HCT116 (cell line): ENCODE measurements at regions not wholly inside any gene's neighbourhood (a gene's known extent, or its start where the extent isn't known, plus 50 kb on each side); places are given as distances from the start of the nearest gene placed in this dataset.

Source experiments
- ATAC-seq: fragments of 200-7000 bp; cut with Tn5 transposase; 2 replicates; pipeline ENCODE4 v1.9.1; 2020; ENCODE audit warnings: mild to moderate bottlenecking, moderate library complexity
- BruUV-seq: library from RNA; stranded (reverse); fragments of 400-500 nt; replicated peaks from 2 replicates; lab custom pipeline; 2021; lab: Mats Ljungman, UMichigan
- CTCF ChIA-PET: fragments of 300-600 bp; sonication (Branson Sonifier 250); formaldehyde crosslinking; loops from one replicate; lab custom pipeline; 2021; ENCODE audit warnings: antibody characterized with exemption; lab: Charles Lee
- POLR2A ChIA-PET: fragments of 300-600, 350-600 bp; sonication (Branson Sonifier 250); formaldehyde crosslinking; loops from one replicate; lab custom pipeline; 2021; ENCODE audit warnings: antibody characterized with exemption; lab: Charles Lee
- RAD21 ChIA-PET, 2 experiments: fragments of 300-600 bp; sonication (Branson Sonifier 250); formaldehyde crosslinking; loops; one replicate each; lab custom pipeline; 2023; ENCODE audit warnings: low total read pairs in 2 of 2; ENCODE audit not compliant: uncharacterized antibody in 2 of 2, unreplicated experiment in 2 of 2, low non-redundant PET in 1 of 2; lab: Charles Lee
- DNase-seq: peaks from one replicate; pipeline ENCODE4 v3.0.0-alpha.2; 2010; ENCODE audit warnings: low read depth, low spot score
- H2AFZ ChIP-seq: fragments of 200-600 bp; shearing (Covaris generic), sonication (generic); 2 replicates; pipeline ENCODE4 v1.6.1; 2017; ENCODE audit warnings: low read depth, mixed run types, mixed read lengths, antibody characterized with exemption, low read length; ENCODE audit not compliant: poor library complexity, severe bottlenecking
- H3K27ac ChIP-seq: 2 replicates; pipeline ENCODE4 v1.5.1; 2012; ENCODE audit warnings: low read depth, low read length
- H3K27me3 ChIP-seq: fragments of 200-600 bp; sonication (generic); 2 replicates; pipeline ENCODE4 v1.6.1; 2016; ENCODE audit warnings: mixed run types, low read length, mixed read lengths; ENCODE audit not compliant: insufficient read depth
- H3K36me3 ChIP-seq, 2 experiments: fragments of 200-500 bp in 1 of 2; fragments of 200-600 bp in 1 of 2; sonication (Bioruptor generic) in 1 of 2; sonication (generic) in 1 of 2; 2 replicates each; pipeline versions ENCODE4 v1.5.1 to v1.6.1; 2014 to 2016; ENCODE audit warnings: low read length in 2 of 2, inconsistent platforms in 1 of 2, mixed read lengths in 1 of 2, mixed run types in 1 of 2; ENCODE audit not compliant: insufficient read depth in 2 of 2, control insufficient read depth in 1 of 2
- H3K4me1 ChIP-seq, 2 experiments: fragments of 200-600 bp in 1 of 2; sonication (generic) in 1 of 2; 2 replicates each; pipeline versions ENCODE4 v1.5.1 to v1.6.1; 2012 to 2017; ENCODE audit warnings: low read length in 2 of 2, inconsistent platforms in 1 of 2, mild to moderate bottlenecking in 1 of 2, mixed read lengths in 1 of 2, mixed run types in 1 of 2, moderate library complexity in 1 of 2; ENCODE audit not compliant: insufficient read depth in 2 of 2, control insufficient read depth in 1 of 2
- H3K4me2 ChIP-seq: fragments of 200-600 bp; sonication (generic); 2 replicates; pipeline ENCODE4 v1.6.1; 2017; ENCODE audit warnings: mixed run types, low read length, mixed read lengths
- H3K4me3 ChIP-seq, 2 experiments: fragments of 200-600 bp in 1 of 2; sonication (generic) in 1 of 2; replicated peaks in 1 of 2; 2 replicates each; pipeline ENCODE4 v1.5.1; 2011 to 2016; ENCODE audit warnings: low read length in 2 of 2, control low read depth in 1 of 2, low read depth in 1 of 2, mild to moderate bottlenecking in 1 of 2, mixed read lengths in 1 of 2, mixed run types in 1 of 2
- H3K79me2 ChIP-seq: fragments of 200-600 bp; sonication (generic); 2 replicates; pipeline ENCODE4 v1.6.1; 2017; ENCODE audit warnings: mild to moderate bottlenecking, mixed run types, low read length, moderate library complexity, mixed read lengths; ENCODE audit not compliant: insufficient read depth
- H3K9ac ChIP-seq: fragments of 200-600 bp; sonication (generic); 2 replicates; pipeline ENCODE4 v1.6.1; 2016; ENCODE audit warnings: low read length, mixed read lengths
- H3K9me2 ChIP-seq: fragments of 200-600 bp; sonication (generic), shearing (Covaris generic); 2 replicates; pipeline ENCODE4 v1.6.1; 2017; ENCODE audit warnings: mixed run types, mild to moderate bottlenecking, moderate library complexity; ENCODE audit not compliant: insufficient read depth
- H3K9me3 ChIP-seq, 2 experiments: fragments of 200-500 bp in 1 of 2; fragments of 200-600 bp in 1 of 2; sonication (Bioruptor generic) in 1 of 2; sonication (generic) in 1 of 2; 2 replicates each; pipeline ENCODE4 v1.6.1; 2014 to 2017; ENCODE audit warnings: low read length in 2 of 2, mixed read lengths in 2 of 2, inconsistent platforms in 1 of 2, low read depth in 1 of 2, mild to moderate bottlenecking in 1 of 2, mixed run types in 1 of 2, moderate library complexity in 1 of 2; ENCODE audit not compliant: control insufficient read depth in 1 of 2, insufficient read depth in 1 of 2
- H4K20me1 ChIP-seq: fragments of 200-600 bp; sonication (generic), shearing (Covaris generic); 2 replicates; pipeline ENCODE4 v1.6.1; 2017; ENCODE audit warnings: mixed run types, mild to moderate bottlenecking, moderate library complexity; ENCODE audit not compliant: insufficient read depth
- CBX3 ChIP-seq: IDR thresholded peaks from 2 replicates; pipeline ENCODE4 v1.6.1; 2012; ENCODE audit warnings: low read depth
- CEBPB ChIP-seq: IDR thresholded peaks from 2 replicates; pipeline ENCODE4 v1.6.1; 2012; ENCODE audit warnings: low read depth
- CTCF ChIP-seq, 3 experiments: fragments of 200-600 bp in 1 of 3; sonication (generic) in 1 of 3; IDR thresholded peaks in 2 of 3; conservative IDR thresholded peaks in 1 of 3; 2 replicates each; pipeline ENCODE4 v1.5.1; 2012 to 2017; ENCODE audit warnings: low read depth in 2 of 3, low read length in 2 of 3, antibody characterized with exemption in 1 of 3, borderline replicate concordance in 1 of 3, control low read depth in 1 of 3, mild to moderate bottlenecking in 1 of 3, mixed read lengths in 1 of 3, mixed run types in 1 of 3, moderate library complexity in 1 of 3; ENCODE audit not compliant: insufficient read depth in 1 of 3
- EGR1 ChIP-seq: IDR thresholded peaks from 2 replicates; pipeline ENCODE4 v1.6.1; 2012; ENCODE audit warnings: low read depth
- EZH2 ChIP-seq: fragments of 200-600 bp; sonication (generic); IDR thresholded peaks from 2 replicates; pipeline ENCODE4 v1.6.1; 2017; ENCODE audit warnings: antibody characterized with exemption, mixed run types
- EZH2phosphoT487 ChIP-seq: fragments of 200-600 bp; IDR thresholded peaks from 2 replicates; pipeline ENCODE4 v1.6.1; 2018; ENCODE audit warnings: antibody characterized with exemption, borderline replicate concordance
- JUND ChIP-seq: IDR thresholded peaks from 2 replicates; pipeline ENCODE4 v1.6.1; 2012
- POLR2A ChIP-seq: IDR thresholded peaks from 2 replicates; pipeline ENCODE4 v1.7.0; 2011; ENCODE audit warnings: borderline replicate concordance; ENCODE audit not compliant: insufficient read depth, insufficient read length; ENCODE audit errors: extremely low read depth
- REST ChIP-seq: IDR thresholded peaks from 2 replicates; pipeline ENCODE4 v1.6.1; 2012; ENCODE audit warnings: low read depth
- SIN3A ChIP-seq: IDR thresholded peaks from 2 replicates; pipeline ENCODE4 v1.6.1; 2012; ENCODE audit warnings: low read depth
- TCF7L2 ChIP-seq: IDR thresholded peaks from 2 replicates; pipeline ENCODE4 v1.7.0; 2011; ENCODE audit warnings: borderline replicate concordance, inconsistent platforms; ENCODE audit not compliant: insufficient read depth, insufficient read length; ENCODE audit errors: extremely low read depth
- ZBTB33 ChIP-seq: IDR thresholded peaks from 2 replicates; pipeline ENCODE4 v1.6.1; 2011; ENCODE audit warnings: mild to moderate bottlenecking, low read length, moderate library complexity; ENCODE audit not compliant: insufficient replicate concordance; ENCODE audit errors: extremely low read depth
- ZFX ChIP-seq: fragments of 450-650 bp; IDR thresholded peaks from 2 replicates; pipeline ENCODE4 v1.6.1; 2017
- ZNF274 ChIP-seq: fragments of 200-500 bp; sonication (Bioruptor generic); IDR thresholded peaks from 2 replicates; pipeline ENCODE4 v1.6.1; 2014; ENCODE audit warnings: mild to moderate bottlenecking, low read depth, low read length, inconsistent platforms
- intact Hi-C: fragments of 100-400 bp; cut with micrococcal nuclease; formaldehyde crosslinking; loops from 2 replicates; pipeline ENCODE4 v1.10.0; 2022

GRCh38 chr6:47371870-47372255, 62.2 kb upstream of the TNFRSF21 start:
- no peaks in the 10 kb centered on the region for H4K20me1 ChIP-seq
- POLR2A ChIA-PET, result no interaction called here
- no peak overlapping the region for H3K4me3 ChIP-seq
- H3K27me3 ChIP-seq, result no peaks in the 10 kb centered on the region
- no peaks in the 10 kb centered on the region for H3K9me3 ChIP-seq
- no peaks in the 10 kb centered on the region for H3K4me1 ChIP-seq
- no peak for TF ChIP-seq POLR2A
- no peak for TF ChIP-seq CEBPB
- no peak for TF ChIP-seq SIN3A
- H3K27ac ChIP-seq, result no peak overlapping the region
- no peak for DNase-seq
- H3K36me3 ChIP-seq, result no peaks in the 10 kb centered on the region
- H3K4me2 ChIP-seq, result no peak overlapping the region
- no TSS peak for BruUV-seq
- no peaks in the 10 kb centered on the region for H3K9me2 ChIP-seq
- H3K79me2 ChIP-seq, result no peaks in the 10 kb centered on the region
- RAD21 ChIA-PET, result no interaction called here
- intact Hi-C loops, result no loop called here
- no peak overlapping the region for H3K9ac ChIP-seq
- ATAC-seq, result no peak
- H2AFZ ChIP-seq, result no peak overlapping the region
- CTCF ChIA-PET, result no interaction called here

- CTCF ChIA-PET, result no interaction called here
- H3K9me3 ChIP-seq, result no peaks in the 10 kb centered on the region
- RAD21 ChIA-PET, result no interaction called here
- H3K36me3 ChIP-seq, result no peaks in the 10 kb centered on the region
- POLR2A ChIA-PET, result no interaction called here
- H3K4me3 ChIP-seq, result no peak overlapping the region
- no TSS peak for BruUV-seq
- no peak overlapping the region for H2AFZ ChIP-seq
- H3K4me2 ChIP-seq, result no peak overlapping the region
- no peaks in the 10 kb centered on the region for H3K79me2 ChIP-seq
- no peak overlapping the region for H3K27ac ChIP-seq
- no peaks in the 10 kb centered on the region for H3K9me2 ChIP-seq
- no peaks in the 10 kb centered on the region for H3K27me3 ChIP-seq
- intact Hi-C loops, result no loop called here
- H4K20me1 ChIP-seq, result no peaks in the 10 kb centered on the region
- no peak for ATAC-seq
- no peaks in the 10 kb centered on the region for H3K4me1 ChIP-seq
- H3K9ac ChIP-seq, result no peak overlapping the region
- DNase-seq, result no peak
- no peak for TF ChIP-seq EZH2
- TF ChIP-seq SIN3A, result no peak
- TF ChIP-seq EGR1, result no peak
- no peak for TF ChIP-seq ZNF274
- no peak for TF ChIP-seq POLR2A
- no peak for TF ChIP-seq JUND
- TF ChIP-seq CTCF (IDR thresholded peaks at IDR 0.05 in 2 of 3, conservative IDR thresholded peaks at IDR 0.05 in 1 of 3; ENCODE audit: borderline replicate concordance in 1 of 3, insufficient read depth in 1 of 3, low read depth in 2 of 3, low read length in 2 of 3), result no peak
- no peak for TF ChIP-seq EZH2phosphoT487
- no peak for TF ChIP-seq CBX3
- no peak for TF ChIP-seq ZFX
- no peak for TF ChIP-seq ZBTB33
- TF ChIP-seq CEBPB, result no peak
- no peak for TF ChIP-seq TCF7L2
- TF ChIP-seq REST, result no peak
Observed at GRCh38 chr6:47372318-47372717, 62.6 kb upstream of the TNFRSF21 start.
